Cardiac muscle cell (in vitro differentiated cells and primary cell): ENCODE measurements at regions not wholly inside any gene's neighbourhood (a gene's known extent, or its start where the extent isn't known, plus 50 kb on each side); places are given as distances from the start of the nearest gene placed in this dataset.

Experiments used
- DNase-seq, 2 donors: peaks; one replicate each; pipeline versions ENCODE4 v3.0.0 to v3.0.0-alpha.2; 2010 to 2017; ENCODE audit warnings: low read depth in 1 of 2, low spot score in 1 of 2
- H3K27ac ChIP-seq: fragments of 200-600 bp; sonication (generic); 2 replicates; pipeline ENCODE4 v1.5.1; 2016
- H3K27me3 ChIP-seq: fragments of 200-600 bp; sonication (generic); 2 replicates; pipeline ENCODE4 v1.6.0; 2016; ENCODE audit warnings: control low read depth
- H3K36me3 ChIP-seq: fragments of 200-600 bp; sonication (generic); 2 replicates; pipeline ENCODE4 v1.5.1; 2016; ENCODE audit warnings: control low read depth
- H3K4me1 ChIP-seq: fragments of 200-600 bp; sonication (generic); 2 replicates; pipeline ENCODE4 v1.8.1; 2017; ENCODE audit warnings: low read depth, mild to moderate bottlenecking, mixed run types
- H3K4me3 ChIP-seq: fragments of 200-600 bp; sonication (generic); 2 replicates; pipeline ENCODE4 v1.5.1; 2016; ENCODE audit warnings: mild to moderate bottlenecking
- H3K9me3 ChIP-seq: fragments of 200-600 bp; sonication (generic); 2 replicates; pipeline ENCODE4 v1.5.1; 2017; ENCODE audit warnings: low read depth, mild to moderate bottlenecking, control low read depth
- TF ChIP-seq, protein P1 (sequence below): IDR thresholded peaks from 2 replicates; pipeline ENCODE4 v1.5.1; 2012; ENCODE audit warnings: low read depth, mild to moderate bottlenecking, low read length

DNA sequence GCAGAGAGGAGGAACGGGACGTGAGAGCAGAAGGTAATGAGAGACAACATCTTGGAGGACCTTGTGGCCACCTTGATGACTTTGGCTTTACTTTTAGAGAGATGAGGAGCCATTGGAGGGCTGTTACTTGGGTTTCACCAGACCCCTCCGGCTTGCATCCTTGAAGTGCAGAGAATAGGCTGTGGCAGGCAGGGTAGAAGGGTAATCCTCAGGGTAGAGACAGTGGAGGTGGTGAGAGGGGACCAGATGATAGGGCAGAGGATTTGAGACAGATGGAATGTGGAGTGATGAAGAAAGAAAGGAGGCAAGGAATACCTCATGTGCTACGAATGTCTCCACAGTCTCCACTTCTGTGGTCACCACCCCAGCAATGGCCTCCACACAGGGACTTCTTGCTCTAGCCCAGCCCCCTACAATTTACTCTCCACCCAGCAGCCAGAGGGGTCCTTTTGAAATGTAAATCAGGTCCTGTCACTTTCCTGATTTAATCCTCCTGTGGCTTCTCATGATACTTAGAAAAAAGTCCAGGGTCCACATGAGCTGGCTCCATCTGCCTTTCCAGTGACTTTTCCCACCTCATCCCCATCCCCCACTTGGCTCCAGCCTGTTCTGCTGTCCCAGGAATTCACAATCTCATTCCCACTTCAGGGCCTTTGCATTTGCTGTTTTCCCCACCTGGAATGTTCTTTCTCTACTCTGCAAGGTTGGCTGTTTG is 115.0 kb downstream of the PJA1 start:
- no peaks in the 10 kb centered on the region for H3K9me3 ChIP-seq
- DNase-seq: no peak

GRCh38 chrX:69046996-69047490 is 118.2 kb downstream of the PJA1 start:
- no peak for DNase-seq
- Histone ChIP-seq H3K27ac (no peak overlapping the region), H3K4me1 (no peaks in the 10 kb centered on the region), H3K36me3 (no peaks in the 10 kb centered on the region), H3K9me3 (no peaks in the 10 kb centered on the region), H3K27me3 (no peaks in the 10 kb centered on the region), H3K4me3 (no peak overlapping the region)
- TF ChIP-seq, protein P1, sequence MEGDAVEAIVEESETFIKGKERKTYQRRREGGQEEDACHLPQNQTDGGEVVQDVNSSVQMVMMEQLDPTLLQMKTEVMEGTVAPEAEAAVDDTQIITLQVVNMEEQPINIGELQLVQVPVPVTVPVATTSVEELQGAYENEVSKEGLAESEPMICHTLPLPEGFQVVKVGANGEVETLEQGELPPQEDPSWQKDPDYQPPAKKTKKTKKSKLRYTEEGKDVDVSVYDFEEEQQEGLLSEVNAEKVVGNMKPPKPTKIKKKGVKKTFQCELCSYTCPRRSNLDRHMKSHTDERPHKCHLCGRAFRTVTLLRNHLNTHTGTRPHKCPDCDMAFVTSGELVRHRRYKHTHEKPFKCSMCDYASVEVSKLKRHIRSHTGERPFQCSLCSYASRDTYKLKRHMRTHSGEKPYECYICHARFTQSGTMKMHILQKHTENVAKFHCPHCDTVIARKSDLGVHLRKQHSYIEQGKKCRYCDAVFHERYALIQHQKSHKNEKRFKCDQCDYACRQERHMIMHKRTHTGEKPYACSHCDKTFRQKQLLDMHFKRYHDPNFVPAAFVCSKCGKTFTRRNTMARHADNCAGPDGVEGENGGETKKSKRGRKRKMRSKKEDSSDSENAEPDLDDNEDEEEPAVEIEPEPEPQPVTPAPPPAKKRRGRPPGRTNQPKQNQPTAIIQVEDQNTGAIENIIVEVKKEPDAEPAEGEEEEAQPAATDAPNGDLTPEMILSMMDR: no peak

More for the DNA sequence above, 115.0 kb downstream of the PJA1 start:
- no peak overlapping the region for H3K4me3 ChIP-seq
- TF ChIP-seq, protein P1: no peak
- H3K27me3 ChIP-seq: no peaks in the 10 kb centered on the region
- no peaks in the 10 kb centered on the region for H3K36me3 ChIP-seq
- no peaks in the 10 kb centered on the region for H3K4me1 ChIP-seq
- H3K27ac ChIP-seq: no peak overlapping the region

DNA sequence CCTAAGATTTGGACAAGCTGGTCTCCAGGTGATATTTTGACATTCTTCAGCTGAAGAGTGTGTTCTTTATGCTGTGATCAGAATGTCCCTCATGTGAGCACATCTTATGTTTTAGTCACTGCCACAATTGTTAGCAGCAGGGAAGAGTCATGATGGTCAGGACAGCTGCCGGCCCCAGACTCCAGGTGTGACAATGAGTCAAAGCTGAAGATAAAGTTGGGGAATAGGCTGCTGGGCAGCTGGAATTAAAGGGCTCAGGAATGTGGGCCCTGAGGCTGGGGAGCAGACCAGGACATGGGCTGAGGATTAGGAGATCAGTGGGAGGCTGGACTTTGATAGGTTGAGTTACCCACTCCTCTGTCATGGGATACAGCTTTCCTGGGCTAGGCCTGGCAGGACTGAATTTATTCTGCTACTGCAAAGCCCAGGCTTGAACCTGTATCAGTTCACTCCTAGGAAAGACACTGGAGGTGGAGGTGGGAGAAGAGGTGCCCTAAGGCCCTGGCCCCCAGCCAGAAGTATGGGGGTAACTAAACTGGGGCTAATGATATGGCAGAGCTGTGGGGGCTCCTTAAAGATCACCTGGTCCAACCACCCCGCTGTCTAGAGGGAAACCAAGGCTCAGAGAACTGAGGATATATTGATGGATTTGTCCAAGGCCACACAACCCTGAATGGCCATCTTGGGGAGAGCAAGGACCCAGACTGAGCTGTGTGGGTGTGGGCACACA is 119.5 kb downstream of the PJA1 start:
- Histone ChIP-seq H3K9me3 (no peaks in the 10 kb centered on the region), H3K36me3 (no peaks in the 10 kb centered on the region), H3K27ac (no peak overlapping the region), H3K4me1 (no peaks in the 10 kb centered on the region), H3K4me3 (no peak overlapping the region), H3K27me3 (no peaks in the 10 kb centered on the region)
- no peak for DNase-seq
- TF ChIP-seq, protein P1: no peak

DNA sequence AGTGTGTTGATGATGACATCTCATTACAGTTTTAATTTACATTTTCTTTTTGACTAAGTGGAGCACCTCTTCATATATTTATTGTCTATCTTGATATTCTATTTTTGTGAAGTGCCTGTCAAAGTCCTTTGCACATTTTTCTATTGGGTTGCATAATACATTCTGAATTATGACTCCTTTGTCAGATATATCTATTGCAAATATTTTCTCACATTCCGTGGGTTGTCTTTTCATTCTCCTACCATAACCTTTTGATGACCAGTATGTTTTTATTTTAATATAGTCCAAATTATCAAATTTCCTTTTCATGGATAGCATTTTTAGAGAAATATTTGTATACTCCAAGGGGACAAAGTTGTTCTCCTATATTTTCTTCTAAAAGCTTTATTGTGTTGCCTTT is 126.4 kb downstream of the PJA1 start:
- TF ChIP-seq, protein P1: no peak

DNA sequence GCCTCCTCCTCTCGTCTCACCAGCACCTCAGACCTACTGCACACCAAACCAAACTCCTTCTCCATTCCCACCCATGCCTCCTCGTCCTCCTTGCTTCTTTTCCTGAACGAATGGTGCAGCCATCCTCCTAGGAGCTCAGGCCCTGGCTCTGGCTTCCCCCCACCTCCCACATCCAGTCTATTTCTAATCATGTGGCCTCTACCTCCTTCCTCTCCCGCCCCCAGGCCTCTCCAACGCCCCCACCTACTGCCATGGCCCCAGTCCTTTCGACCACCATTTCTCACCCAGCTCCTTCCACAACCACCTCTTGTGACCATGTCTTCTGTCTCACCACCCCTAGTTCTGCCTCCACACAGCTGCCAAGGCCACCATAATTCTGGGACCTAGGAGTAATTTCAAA is 127.1 kb downstream of the PJA1 start:
- no peaks in the 10 kb centered on the region for H3K9me3 ChIP-seq
- H3K27me3 ChIP-seq: no peaks in the 10 kb centered on the region
- no peaks in the 10 kb centered on the region for H3K4me1 ChIP-seq
- TF ChIP-seq, protein P1: no peak
- DNase-seq: no peak
- H3K4me3 ChIP-seq: no peak overlapping the region
- H3K27ac ChIP-seq: no peak overlapping the region
- no peaks in the 10 kb centered on the region for H3K36me3 ChIP-seq

More for the DNA sequence above, 126.4 kb downstream of the PJA1 start:
- Histone ChIP-seq H3K4me1 (no peaks in the 10 kb centered on the region), H3K4me3 (no peak overlapping the region), H3K36me3 (no peaks in the 10 kb centered on the region), H3K27ac (no peak overlapping the region), H3K9me3 (no peaks in the 10 kb centered on the region), H3K27me3 (no peaks in the 10 kb centered on the region)
- no peak for DNase-seq
